ENCODE measurements at regions not wholly inside any gene's neighbourhood (a gene's known extent, or its start where the extent isn't known, plus 50 kb on each side); places are given as distances from the start of the nearest gene placed in this dataset.

DNA sequence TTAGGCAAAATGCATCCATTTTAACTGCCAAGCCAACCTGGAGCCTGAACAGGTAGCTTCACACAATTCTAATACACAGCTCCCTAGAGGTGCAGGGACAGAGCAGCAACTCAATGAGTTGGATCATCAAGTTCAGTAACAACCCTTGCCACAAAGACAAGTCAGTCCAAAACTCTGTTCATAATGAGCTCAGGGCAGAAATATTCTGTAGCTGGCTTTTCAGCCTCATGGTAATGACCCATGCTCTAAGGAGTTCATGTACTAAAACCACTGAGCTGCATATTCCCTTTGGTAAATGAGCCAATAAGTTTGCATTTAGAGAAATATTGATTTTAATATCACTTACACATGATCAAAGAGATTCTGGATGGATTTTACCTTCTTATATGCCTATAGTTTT, 316.1 kb downstream of the SEC23A start:
- Histone ChIP-seq H3K79me2 (ENCODE audit: control insufficient read depth, insufficient read depth, low read length) (no peaks in the 10 kb centered on the region), H3K9me3 (replicated peaks; ENCODE audit: control insufficient read depth, insufficient read depth, low read depth, low read length) (no peaks in the 10 kb centered on the region), H3K27me3 (ENCODE audit: control insufficient read depth in 2 of 2, insufficient read depth in 2 of 2, low read length in 2 of 2) (no peaks in the 10 kb centered on the region), H4K20me1 (replicated peaks; ENCODE audit: control insufficient read depth, insufficient read depth, low read length) (no peaks in the 10 kb centered on the region), H3K4me3 (no peak overlapping the region), H3K4me2 (ENCODE audit: insufficient read depth, low read length) (no peak overlapping the region), H2AFZ (ENCODE audit: low read depth, low read length) (no peak overlapping the region), H3K4me1 (replicated peaks in 1 of 2; ENCODE audit: control insufficient read depth in 2 of 2, insufficient read depth in 2 of 2, low read length in 2 of 2) (no peaks in the 10 kb centered on the region), H3K36me3 (ENCODE audit: control insufficient read depth, insufficient read depth, low read length) (no peaks in the 10 kb centered on the region), H3K9ac (ENCODE audit: insufficient read depth in 1 of 2, low read depth in 2 of 2, low read length in 2 of 2) (no peak overlapping the region), H3K9me1 (ENCODE audit: control insufficient read depth, insufficient read depth, low read length) (no peaks in the 10 kb centered on the region), H3K27ac (ENCODE audit: extremely low read depth, low read depth, low read length) (no peak overlapping the region)
- in situ Hi-C loops (cut with MboI) (no loop called here), intact Hi-C loops (cut with micrococcal nuclease) (no loop called here)
- POLR2A ChIA-PET, result no interaction called here
- DNase-seq (ENCODE audit: extremely low read depth in 1 of 4, low spot score in 3 of 4), result no peak
- FAIRE-seq, result no peak
- no TSS peak for BruUV-seq (replicated peaks)
- CTCF ChIA-PET (ENCODE audit: low intra/inter-chr PET ratio), result no interaction called here
- no peak for ATAC-seq
- no peak for TF ChIP-seq PURB (CRISPR knock-in tag; IDR thresholded peaks at IDR 0.05; ENCODE audit: low read depth)
- no peak for TF ChIP-seq PRPF4 (IDR thresholded peaks at IDR 0.05; ENCODE audit: insufficient read depth, low read depth, low read length, poor library complexity, severe bottlenecking)
- TF ChIP-seq NR2C1 (IDR thresholded peaks at IDR 0.05), result no peak
- no peak for TF ChIP-seq NR2C1 (tag; IDR thresholded peaks at IDR 0.05)
- no peak for TF ChIP-seq ZNF76 (CRISPR knock-in tag; IDR thresholded peaks at IDR 0.05; ENCODE audit: borderline replicate concordance)
- TF ChIP-seq CTCFL (IDR thresholded peaks at IDR 0.05; ENCODE audit: borderline replicate concordance, insufficient read depth, low read depth, low read length, poor library complexity, severe bottlenecking), result no peak
- no peak for TF ChIP-seq ZNF165 (CRISPR knock-in tag; IDR thresholded peaks at IDR 0.05; ENCODE audit: borderline replicate concordance)
- TF ChIP-seq ILK (tag; IDR thresholded peaks at IDR 0.05; ENCODE audit: borderline replicate concordance, low read depth), result no peak
- TF ChIP-seq, protein P1, sequence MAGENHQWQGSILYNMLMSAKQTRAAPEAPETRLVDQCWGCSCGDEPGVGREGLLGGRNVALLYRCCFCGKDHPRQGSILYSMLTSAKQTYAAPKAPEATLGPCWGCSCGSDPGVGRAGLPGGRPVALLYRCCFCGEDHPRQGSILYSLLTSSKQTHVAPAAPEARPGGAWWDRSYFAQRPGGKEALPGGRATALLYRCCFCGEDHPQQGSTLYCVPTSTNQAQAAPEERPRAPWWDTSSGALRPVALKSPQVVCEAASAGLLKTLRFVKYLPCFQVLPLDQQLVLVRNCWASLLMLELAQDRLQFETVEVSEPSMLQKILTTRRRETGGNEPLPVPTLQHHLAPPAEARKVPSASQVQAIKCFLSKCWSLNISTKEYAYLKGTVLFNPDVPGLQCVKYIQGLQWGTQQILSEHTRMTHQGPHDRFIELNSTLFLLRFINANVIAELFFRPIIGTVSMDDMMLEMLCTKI (IDR thresholded peaks at IDR 0.05; ENCODE audit: partially characterized antibody), result no peak
- no peak for TF ChIP-seq SMAD3 (CRISPR knock-in tag; conservative IDR thresholded peaks at IDR 0.05)
- no peak for TF ChIP-seq SRSF7 (optimal IDR thresholded peaks at IDR 0.05; ENCODE audit: low read depth, low read length)
- no peak for TF ChIP-seq UBTF (IDR thresholded peaks at IDR 0.05; ENCODE audit: borderline replicate concordance in 1 of 2, low read depth in 2 of 2, low read length in 2 of 2)
- TF ChIP-seq RB1 (IDR thresholded peaks at IDR 0.05; ENCODE audit: low read depth), result no peak
- no peak for TF ChIP-seq CGGBP1 (CRISPR knock-in tag; IDR thresholded peaks at IDR 0.05)
